T-helper 17 cell (primary cell): ENCODE measurements at regions not wholly inside any gene's neighbourhood (a gene's known extent, or its start where the extent isn't known, plus 50 kb on each side); places are given as distances from the start of the nearest gene placed in this dataset.

ENCODE experiments used
- ATAC-seq: fragments of 150-1000 bp; cut with Tn5 transposase; 2 replicates; pipeline ENCODE4 v1.10.0; 2021; ENCODE audit warnings: mild to moderate bottlenecking, moderate library complexity
- DNase-seq, 3 donors: peaks; one replicate each; pipeline versions ENCODE4 v3.0.0 to v3.0.0-alpha.2; 2020 to 2021
- H3K9me3 ChIP-seq: one replicate; pipeline ENCODE4 v1.7.0; 2013; ENCODE audit warnings: low read length, mild to moderate bottlenecking; ENCODE audit not compliant: control insufficient read depth, poor library complexity, severe bottlenecking
- H3K27ac Mint-ChIP-seq: one replicate; pipeline ENCODE4 v1.8.0; 2022; ENCODE audit warnings: mild to moderate bottlenecking, moderate library complexity, mixed read lengths
- H3K27me3 Mint-ChIP-seq: one replicate; pipeline ENCODE4 v1.8.0; 2022; ENCODE audit warnings: mixed read lengths
- H3K36me3 Mint-ChIP-seq: one replicate; pipeline ENCODE4 v1.8.0; 2022; ENCODE audit warnings: low read depth, mixed read lengths
- H3K4me1 Mint-ChIP-seq: one replicate; pipeline ENCODE4 v1.8.0; 2022; ENCODE audit warnings: mild to moderate bottlenecking, mixed read lengths
- H3K4me3 Mint-ChIP-seq: one replicate; pipeline ENCODE4 v1.8.0; 2022; ENCODE audit warnings: mild to moderate bottlenecking, moderate library complexity, mixed read lengths

- Mint-ChIP-seq H3K36me3 (peaks cover 2% of the 10 kb centered on the region), H3K27me3 (peaks cover 4% of the 10 kb centered on the region), H3K27ac (no peak overlapping the region), H3K4me1 (peaks cover 7% of the 10 kb centered on the region), H3K4me3 (no peak overlapping the region)
- no peaks in the 10 kb centered on the region for H3K9me3 ChIP-seq
- ATAC-seq (no peak), DNase-seq (no peak)
Observed at GRCh38 chr1:5464366-5464765, 527.9 kb downstream of the NPHP4 start.

GRCh38 chr1:5460974-5461373 lies 531.3 kb downstream of the NPHP4 start:
- Mint-ChIP-seq H3K4me1 (peaks cover 3% of the 10 kb centered on the region), H3K36me3 (no peaks in the 10 kb centered on the region), H3K27ac (no peak overlapping the region), H3K4me3 (no peak overlapping the region), H3K27me3 (peaks cover 15% of the 10 kb centered on the region)
- DNase-seq (no peak), ATAC-seq (no peak)
- no peaks in the 10 kb centered on the region for H3K9me3 ChIP-seq

GRCh38 chr1:5459839-5460610 lies 532.2 kb downstream of the NPHP4 start:
- H3K4me1 Mint-ChIP-seq: peaks cover 2% of the 10 kb centered on the region
- no peak overlapping the region for H3K4me3 Mint-ChIP-seq
- peaks cover 23% of the 10 kb centered on the region for H3K27me3 Mint-ChIP-seq
- DNase-seq (no peak), ATAC-seq (no peak)
- H3K27ac Mint-ChIP-seq: no peak overlapping the region
- no peaks in the 10 kb centered on the region for H3K9me3 ChIP-seq
- no peaks in the 10 kb centered on the region for H3K36me3 Mint-ChIP-seq

- H3K36me3 Mint-ChIP-seq: no peaks in the 10 kb centered on the region
- peak overlapping the region; percentile 10 for H3K4me3 Mint-ChIP-seq
- H3K9me3 ChIP-seq: no peaks in the 10 kb centered on the region
- ATAC-seq (no peak), DNase-seq (no peak)
- peaks cover 32% of the 10 kb centered on the region for H3K27me3 Mint-ChIP-seq
- H3K27ac Mint-ChIP-seq: no peak overlapping the region
- peaks cover 2% of the 10 kb centered on the region for H3K4me1 Mint-ChIP-seq
Observed at GRCh38 chr1:5458248-5458647, 534.0 kb downstream of the NPHP4 start.

- Mint-ChIP-seq H3K36me3 (no peaks in the 10 kb centered on the region), H3K4me3 (no peak overlapping the region), H3K4me1 (peaks cover 2% of the 10 kb centered on the region), H3K27ac (no peak overlapping the region), H3K27me3 (peaks cover 43% of the 10 kb centered on the region)
- H3K9me3 ChIP-seq: no peaks in the 10 kb centered on the region
- ATAC-seq (no peak), DNase-seq (no peak)
Observed at GRCh38 chr1:5456090-5456811, 536.0 kb downstream of the NPHP4 start.

- peaks cover 2% of the 10 kb centered on the region for H3K4me1 Mint-ChIP-seq
- DNase-seq: no peak
- no peak for ATAC-seq
- H3K27ac Mint-ChIP-seq: no peak overlapping the region
- H3K27me3 Mint-ChIP-seq: peaks cover 44% of the 10 kb centered on the region
- H3K36me3 Mint-ChIP-seq: no peaks in the 10 kb centered on the region
- H3K9me3 ChIP-seq: no peaks in the 10 kb centered on the region
- H3K4me3 Mint-ChIP-seq: no peak overlapping the region
Observed at GRCh38 chr1:5455651-5456050, 536.6 kb downstream of the NPHP4 start.

GRCh38 chr1:5455056-5455455 lies 537.2 kb downstream of the NPHP4 start:
- Mint-ChIP-seq H3K27me3 (peaks cover 44% of the 10 kb centered on the region), H3K4me3 (no peak overlapping the region), H3K4me1 (peaks cover 2% of the 10 kb centered on the region), H3K36me3 (no peaks in the 10 kb centered on the region), H3K27ac (no peak overlapping the region)
- ATAC-seq (no peak), DNase-seq (no peak)
- no peaks in the 10 kb centered on the region for H3K9me3 ChIP-seq

- H3K4me1 Mint-ChIP-seq: no peaks in the 10 kb centered on the region
Observed at GRCh38 chr1:5453347-5453746, 538.9 kb downstream of the NPHP4 start.

GRCh38 chr1:5451671-5452070 lies 540.6 kb downstream of the NPHP4 start:
- H3K4me1 Mint-ChIP-seq: no peaks in the 10 kb centered on the region
- H3K27ac Mint-ChIP-seq: no peak overlapping the region

More at GRCh38 chr1:5453347-5453746, 538.9 kb downstream of the NPHP4 start:
- Mint-ChIP-seq H3K4me3 (no peak overlapping the region), H3K27ac (no peak overlapping the region), H3K36me3 (no peaks in the 10 kb centered on the region), H3K27me3 (peaks cover 44% of the 10 kb centered on the region)
- ATAC-seq (no peak), DNase-seq (no peak)
- no peaks in the 10 kb centered on the region for H3K9me3 ChIP-seq

GRCh38 chr1:5448486-5448885 lies 543.7 kb downstream of the NPHP4 start:
- Mint-ChIP-seq H3K4me1 (no peaks in the 10 kb centered on the region), H3K36me3 (peaks cover 2% of the 10 kb centered on the region)

More at GRCh38 chr1:5451671-5452070, 540.6 kb downstream of the NPHP4 start:
- no peaks in the 10 kb centered on the region for H3K9me3 ChIP-seq
- DNase-seq (no peak), ATAC-seq (no peak)
- Mint-ChIP-seq H3K36me3 (no peaks in the 10 kb centered on the region), H3K4me3 (no peak overlapping the region), H3K27me3 (peaks cover 36% of the 10 kb centered on the region)

GRCh38 chr1:5447503-5447960 lies 544.7 kb downstream of the NPHP4 start:
- Mint-ChIP-seq H3K27me3 (peaks cover 21% of the 10 kb centered on the region), H3K27ac (no peak overlapping the region), H3K4me1 (no peaks in the 10 kb centered on the region), H3K36me3 (peaks cover 2% of the 10 kb centered on the region), H3K4me3 (no peak overlapping the region)
- H3K9me3 ChIP-seq: no peaks in the 10 kb centered on the region
- no peak for ATAC-seq
- DNase-seq: no peak

More at GRCh38 chr1:5448486-5448885, 543.7 kb downstream of the NPHP4 start:
- DNase-seq (peak in 1 of 3 donors; percentile 14), ATAC-seq (no peak)
- H3K27ac Mint-ChIP-seq: no peak overlapping the region
- H3K9me3 ChIP-seq: no peaks in the 10 kb centered on the region
- peaks cover 25% of the 10 kb centered on the region for H3K27me3 Mint-ChIP-seq
- no peak overlapping the region for H3K4me3 Mint-ChIP-seq

GRCh38 chr1:5444396-5444795 lies 547.8 kb downstream of the NPHP4 start:
- no peak for ATAC-seq
- Mint-ChIP-seq H3K27me3 (peaks cover 11% of the 10 kb centered on the region), H3K4me1 (no peaks in the 10 kb centered on the region), H3K36me3 (peaks cover 2% of the 10 kb centered on the region), H3K4me3 (no peak overlapping the region), H3K27ac (no peak overlapping the region)
- DNase-seq: no peak
- no peaks in the 10 kb centered on the region for H3K9me3 ChIP-seq

- peaks cover 2% of the 10 kb centered on the region for H3K9me3 ChIP-seq
- DNase-seq: no peak
- Mint-ChIP-seq H3K27me3 (peaks cover 20% of the 10 kb centered on the region), H3K4me1 (peaks cover 3% of the 10 kb centered on the region), H3K27ac (no peak overlapping the region), H3K36me3 (no peaks in the 10 kb centered on the region), H3K4me3 (no peak overlapping the region)
- ATAC-seq: no peak
Observed at GRCh38 chr1:5436808-5437207, 555.4 kb downstream of the NPHP4 start.
